Gastrocnemius medialis (tissue), 4 donors: ENCODE measurements at regions not wholly inside any gene's neighbourhood (a gene's known extent, or its start where the extent isn't known, plus 50 kb on each side); places are given as distances from the start of the nearest gene placed in this dataset.

Source experiments
- ATAC-seq, 2 donors: fragments of 150-250 bp; one replicate each; pipeline ENCODE4 v1.9.1; 2016
- DNase-seq, 2 donors: peaks; one replicate each; pipeline ENCODE4 v3.0.0-alpha.2; 2019
- H3K27ac ChIP-seq, 4 donors: fragments of 200-600 bp; sonication (generic); 1 replicate in 1 of 4; 2 replicates in 3 of 4; pipeline ENCODE4 v1.5.1; 2016 to 2018; ENCODE audit warnings: mild to moderate bottlenecking in 2 of 4, moderate library complexity in 1 of 4
- H3K27me3 ChIP-seq, 3 donors: fragments of 200-600 bp; sonication (generic) in 2 of 3; 1 replicate in 1 of 3; 2 replicates in 2 of 3; pipeline versions ENCODE4 v1.5.1 to v1.6.0; 2016 to 2019; ENCODE audit warnings: mild to moderate bottlenecking in 1 of 3, moderate library complexity in 1 of 3
- H3K36me3 ChIP-seq, 2 donors: fragments of 200-600 bp; sonication (generic) in 1 of 2; one replicate each; pipeline ENCODE4 v1.5.1; 2017 to 2018
- H3K4me1 ChIP-seq, 2 donors: fragments of 200-600 bp; sonication (generic) in 1 of 2; one replicate each; pipeline ENCODE4 v1.5.1; 2016 to 2017; ENCODE audit warnings: mild to moderate bottlenecking in 2 of 2
- H3K4me3 ChIP-seq, 4 donors: fragments of 200-600 bp; sonication (generic) in 3 of 4; 1 replicate in 1 of 4; 2 replicates in 3 of 4; pipeline ENCODE4 v1.5.1; 2016 to 2019; ENCODE audit warnings: mild to moderate bottlenecking in 2 of 4
- H3K9me3 ChIP-seq, 3 donors: fragments of 200-600 bp; sonication (generic) in 2 of 3; 1 replicate in 1 of 3; 2 replicates in 2 of 3; pipeline ENCODE4 v1.5.1; 2016 to 2019
- POLR2A ChIP-seq, 2 donors: fragments of 450-650 bp; IDR thresholded peaks; one replicate each; pipeline ENCODE4 v1.6.1; 2017; ENCODE audit warnings: antibody characterized with exemption in 2 of 2, mild to moderate bottlenecking in 2 of 2, moderate library complexity in 2 of 2
- in situ Hi-C, 4 donors: fragments of 200-750 bp; cut with MboI; loops; one replicate each; pipeline versions ENCODE4 v1.15.0 to v1.8.0; 2017; ENCODE audit warnings: low sequenced_read_pairs in 4 of 4
- intact Hi-C: fragments of 100-400 bp; cut with DNase I; formaldehyde crosslinking; loops from one replicate; pipeline ENCODE4 v1.15.1; 2023; ENCODE audit warnings: low total_unique reads
- TF ChIP-seq, protein P1 (sequence below), 5 experiments: fragments of 450-650 bp in 3 of 5; fragments of 200-600 bp in 2 of 5; sonication (generic) in 2 of 5; IDR thresholded peaks in 4 of 5; conservative IDR thresholded peaks in 1 of 5; 1 replicate in 4 of 5; 2 replicates in 1 of 5; pipeline ENCODE4 v1.5.1; 2016 to 2019; ENCODE audit warnings: antibody characterized with exemption in 5 of 5, mild to moderate bottlenecking in 3 of 5, moderate library complexity in 3 of 5

DNA sequence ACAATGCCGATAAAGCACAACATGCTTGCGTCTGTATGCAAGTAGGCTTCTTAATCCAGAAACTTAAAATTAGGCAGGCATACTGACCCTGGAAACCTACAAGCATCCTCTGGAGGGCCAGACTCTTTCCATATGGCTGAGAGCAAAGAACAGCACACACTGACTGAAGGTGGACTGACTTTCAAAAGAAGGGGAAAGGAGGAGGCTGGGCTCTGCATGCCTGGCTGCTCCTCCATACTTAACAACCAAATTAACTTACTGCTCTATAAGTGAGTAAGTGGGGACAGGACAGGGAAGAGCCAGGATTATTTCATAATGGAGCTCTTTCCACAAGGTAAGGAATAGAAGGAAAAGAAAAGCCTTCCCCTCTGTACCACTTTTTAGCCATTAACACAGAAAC is 55.9 kb upstream of the ATP8A1 start:
- TF ChIP-seq, protein P1, sequence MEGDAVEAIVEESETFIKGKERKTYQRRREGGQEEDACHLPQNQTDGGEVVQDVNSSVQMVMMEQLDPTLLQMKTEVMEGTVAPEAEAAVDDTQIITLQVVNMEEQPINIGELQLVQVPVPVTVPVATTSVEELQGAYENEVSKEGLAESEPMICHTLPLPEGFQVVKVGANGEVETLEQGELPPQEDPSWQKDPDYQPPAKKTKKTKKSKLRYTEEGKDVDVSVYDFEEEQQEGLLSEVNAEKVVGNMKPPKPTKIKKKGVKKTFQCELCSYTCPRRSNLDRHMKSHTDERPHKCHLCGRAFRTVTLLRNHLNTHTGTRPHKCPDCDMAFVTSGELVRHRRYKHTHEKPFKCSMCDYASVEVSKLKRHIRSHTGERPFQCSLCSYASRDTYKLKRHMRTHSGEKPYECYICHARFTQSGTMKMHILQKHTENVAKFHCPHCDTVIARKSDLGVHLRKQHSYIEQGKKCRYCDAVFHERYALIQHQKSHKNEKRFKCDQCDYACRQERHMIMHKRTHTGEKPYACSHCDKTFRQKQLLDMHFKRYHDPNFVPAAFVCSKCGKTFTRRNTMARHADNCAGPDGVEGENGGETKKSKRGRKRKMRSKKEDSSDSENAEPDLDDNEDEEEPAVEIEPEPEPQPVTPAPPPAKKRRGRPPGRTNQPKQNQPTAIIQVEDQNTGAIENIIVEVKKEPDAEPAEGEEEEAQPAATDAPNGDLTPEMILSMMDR (IDR thresholded peaks at IDR 0.05 in 4 of 5, conservative IDR thresholded peaks at IDR 0.05 in 1 of 5) = no peak
- TF ChIP-seq POLR2A (IDR thresholded peaks at IDR 0.05) = no peak
- DNase-seq = no peak
- intact Hi-C loops = no loop called here
- in situ Hi-C loops = no loop called here
- Histone ChIP-seq H3K27ac (no peak overlapping the region), H3K27me3 (no peaks in the 10 kb centered on the region), H3K4me1 (no peaks in the 10 kb centered on the region), H3K4me3 (no peak overlapping the region), H3K9me3 (no peaks in the 10 kb centered on the region), H3K36me3 (no peaks in the 10 kb centered on the region)
- no peak for ATAC-seq

DNA sequence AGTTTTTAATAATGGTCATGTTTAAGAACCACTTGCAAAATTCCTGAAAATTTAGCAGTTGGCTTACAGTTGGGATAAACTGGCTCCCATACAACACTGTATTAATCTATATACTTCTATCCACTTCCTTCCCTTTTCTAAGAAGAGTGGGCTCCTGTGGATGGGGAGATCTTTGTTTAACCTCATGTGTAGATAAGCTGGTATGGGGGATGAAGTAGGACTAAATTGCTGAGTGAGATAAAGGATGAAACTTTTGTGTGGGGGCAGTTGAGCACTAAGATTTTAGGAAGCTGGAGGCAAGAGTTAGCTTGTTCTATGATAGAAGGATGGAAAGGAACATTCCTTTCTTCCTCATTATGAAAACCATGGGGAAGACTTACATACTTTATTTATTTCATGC is 54.6 kb upstream of the ATP8A1 start:
- TF ChIP-seq, protein P1 (IDR thresholded peaks at IDR 0.05 in 4 of 5, conservative IDR thresholded peaks at IDR 0.05 in 1 of 5) = no peak
- no peak for TF ChIP-seq POLR2A (IDR thresholded peaks at IDR 0.05)
- intact Hi-C loops (no loop called here), in situ Hi-C loops (no loop called here)
- DNase-seq (no peak), ATAC-seq (no peak)
- no peak overlapping the region for H3K27ac ChIP-seq
- no peaks in the 10 kb centered on the region for H3K36me3 ChIP-seq
- H3K4me1 ChIP-seq = no peaks in the 10 kb centered on the region
- no peak overlapping the region for H3K4me3 ChIP-seq
- H3K27me3 ChIP-seq = no peaks in the 10 kb centered on the region
- no peaks in the 10 kb centered on the region for H3K9me3 ChIP-seq

DNA sequence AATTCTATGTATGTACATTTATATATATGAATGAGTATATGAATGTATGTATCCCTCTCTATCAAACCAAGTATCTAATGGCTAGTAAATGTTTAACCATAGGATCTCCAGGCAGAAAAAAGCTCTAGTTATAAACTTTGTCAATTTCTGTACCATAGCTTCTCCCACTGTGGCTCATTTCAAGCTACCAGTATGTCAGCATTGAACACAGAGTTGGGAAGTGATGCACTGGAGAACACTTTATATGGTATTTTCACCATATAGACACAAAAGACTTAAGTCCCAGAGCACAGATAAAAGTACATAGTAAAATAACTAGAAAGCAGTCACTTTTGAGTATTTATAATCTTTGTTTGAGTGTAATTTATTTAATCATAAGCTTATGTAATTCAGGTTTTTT is 53.9 kb upstream of the ATP8A1 start:
- DNase-seq (no peak), ATAC-seq (no peak)
- TF ChIP-seq, protein P1 (IDR thresholded peaks at IDR 0.05 in 4 of 5, conservative IDR thresholded peaks at IDR 0.05 in 1 of 5) = no peak
- Histone ChIP-seq H3K27me3 (no peaks in the 10 kb centered on the region), H3K27ac (no peak overlapping the region), H3K4me1 (no peaks in the 10 kb centered on the region), H3K36me3 (no peaks in the 10 kb centered on the region), H3K4me3 (no peak overlapping the region), H3K9me3 (no peaks in the 10 kb centered on the region)
- intact Hi-C loops (no loop called here), in situ Hi-C loops (no loop called here)

DNA sequence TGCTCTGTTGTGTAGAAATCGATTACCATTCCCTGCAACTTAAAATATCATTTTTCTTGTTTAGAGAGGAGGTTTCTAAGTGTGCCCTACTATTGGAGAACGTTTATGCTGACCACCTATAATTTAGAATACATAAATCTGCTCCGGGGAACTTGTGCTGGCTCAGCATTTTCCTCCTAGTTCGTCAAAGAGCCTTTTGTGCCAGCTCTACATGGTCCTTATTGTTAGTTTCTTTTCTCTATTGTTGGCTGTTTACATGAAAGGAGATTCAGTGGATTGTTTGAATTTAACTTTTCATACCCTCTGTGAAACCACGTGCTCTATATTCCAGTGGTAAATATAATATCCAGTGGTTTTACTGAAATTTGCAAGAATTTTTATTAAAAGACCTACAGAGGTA is 53.4 kb upstream of the ATP8A1 start:
- no peak for ATAC-seq
- TF ChIP-seq, protein P1 (IDR thresholded peaks at IDR 0.05 in 4 of 5, conservative IDR thresholded peaks at IDR 0.05 in 1 of 5) = no peak
- TF ChIP-seq POLR2A (IDR thresholded peaks at IDR 0.05) = no peak
- H3K27ac ChIP-seq = no peak overlapping the region
- in situ Hi-C loops (no loop called here), intact Hi-C loops (no loop called here)
- H3K4me3 ChIP-seq = no peak overlapping the region
- H3K4me1 ChIP-seq = no peaks in the 10 kb centered on the region
- DNase-seq = no peak
- no peaks in the 10 kb centered on the region for H3K27me3 ChIP-seq
- H3K9me3 ChIP-seq = no peaks in the 10 kb centered on the region
- H3K36me3 ChIP-seq = no peaks in the 10 kb centered on the region

DNA sequence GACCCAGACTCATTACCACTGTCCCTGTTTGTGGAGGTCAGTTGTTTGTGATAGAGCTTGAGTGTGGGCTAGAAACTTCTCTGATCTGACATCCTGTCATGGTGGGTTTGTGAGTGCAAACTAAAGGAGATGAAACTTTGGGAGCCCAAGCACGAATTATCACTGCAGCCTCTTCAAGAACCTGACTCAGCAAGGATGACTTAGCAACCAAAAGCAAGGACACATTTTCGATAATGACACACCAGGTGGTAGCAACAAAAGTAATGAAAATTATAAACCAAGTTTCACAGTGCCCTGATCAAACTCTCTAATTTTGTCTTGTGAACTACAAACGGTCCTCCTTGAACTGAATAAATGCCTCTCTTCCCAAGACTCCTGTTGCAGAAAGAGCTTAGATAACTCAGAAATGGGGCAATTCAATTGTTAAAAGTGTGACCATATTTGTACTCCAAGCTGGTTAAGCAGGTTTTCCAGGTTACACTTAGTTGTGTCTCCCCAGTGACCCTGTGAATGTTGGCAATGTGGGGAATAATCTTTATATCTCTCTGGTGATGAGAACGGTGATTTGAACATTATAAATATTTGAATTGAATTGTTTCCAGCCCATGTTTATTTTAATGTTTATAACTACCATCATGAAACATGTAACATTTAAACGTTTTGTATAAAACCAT is 52.6 kb upstream of the ATP8A1 start:
- H3K9me3 ChIP-seq = no peaks in the 10 kb centered on the region
- H3K27me3 ChIP-seq = no peaks in the 10 kb centered on the region
- in situ Hi-C loops (no loop called here), intact Hi-C loops (no loop called here)
- no peaks in the 10 kb centered on the region for H3K4me1 ChIP-seq
- TF ChIP-seq, protein P1 (IDR thresholded peaks at IDR 0.05 in 4 of 5, conservative IDR thresholded peaks at IDR 0.05 in 1 of 5) = no peak
- TF ChIP-seq POLR2A (IDR thresholded peaks at IDR 0.05) = no peak
- no peak overlapping the region for H3K27ac ChIP-seq
- no peak overlapping the region for H3K4me3 ChIP-seq
- DNase-seq = no peak
- no peaks in the 10 kb centered on the region for H3K36me3 ChIP-seq
- no peak for ATAC-seq
